Activated CD4-positive, CD25-positive, alpha-beta regulatory T cell treated with anti-CD3 and anti-CD28 coated beads, Interleukin-2, amount 50 U/mL, for 72 hours (primary cell): ENCODE measurements at regions not wholly inside any gene's neighbourhood (a gene's known extent, or its start where the extent isn't known, plus 50 kb on each side); places are given as distances from the start of the nearest gene placed in this dataset.
"Not testable (repeated sequence)": the region's sequence is repeated elsewhere in the genome, so short reads cannot be mapped to it uniquely, and the experiment has no call there.

ENCODE experiments used
- DNase-seq: peaks from one replicate; pipeline ENCODE4 v3.0.0; 2021

DNA sequence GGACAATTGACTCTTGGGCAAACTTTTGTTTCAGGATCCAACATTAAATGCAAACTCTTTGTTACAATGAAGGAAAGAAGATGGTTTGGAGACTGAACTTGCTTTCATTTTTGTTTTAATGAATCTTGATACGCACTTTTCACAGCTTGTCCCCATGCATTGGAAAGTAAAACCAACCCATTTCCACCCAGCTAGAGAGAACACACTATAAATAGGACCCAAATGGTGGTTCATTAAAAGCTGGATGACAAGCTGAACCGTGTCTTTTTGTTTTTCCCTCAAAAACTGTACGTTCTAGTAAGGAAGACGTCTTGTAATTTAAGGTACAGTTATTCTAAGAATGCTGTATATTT, 95.3 kb upstream of the EGFL6 start:
- DNase-seq = no peak

DNA sequence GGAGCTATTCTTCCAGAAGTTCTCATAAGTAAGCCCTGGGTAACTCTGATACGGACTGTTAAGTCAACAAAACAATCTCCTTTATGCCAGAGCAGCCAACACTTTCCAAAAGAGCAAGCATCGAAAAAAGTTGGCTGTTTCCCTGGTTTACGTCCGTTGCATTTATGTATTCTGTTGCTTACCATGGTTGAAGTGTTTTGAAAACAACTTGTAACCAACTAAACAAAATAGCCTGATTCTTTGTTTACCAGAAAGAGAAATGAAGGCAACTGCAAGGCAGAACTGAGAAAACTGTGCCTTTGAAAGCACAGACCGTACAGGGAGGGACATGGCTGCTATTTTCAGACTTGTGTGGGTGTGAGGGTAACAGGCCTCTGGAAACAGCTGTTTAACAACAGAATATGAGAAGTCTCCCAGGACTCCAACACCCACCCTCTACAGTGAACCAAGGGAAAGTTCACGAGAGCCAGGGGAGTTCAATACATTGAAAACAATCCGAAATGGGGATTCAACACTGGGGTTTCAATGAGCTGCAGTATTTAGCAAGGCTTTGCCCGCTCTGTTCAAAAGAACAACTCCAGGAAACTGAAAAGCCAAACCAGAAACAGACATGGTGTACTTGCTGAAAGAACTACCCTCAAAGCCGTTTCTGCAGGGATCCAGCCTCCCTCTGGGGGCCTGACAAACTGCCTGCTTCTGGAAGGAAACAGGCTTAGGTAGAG, 95.8 kb upstream of the EGFL6 start:
- no peak for DNase-seq

DNA sequence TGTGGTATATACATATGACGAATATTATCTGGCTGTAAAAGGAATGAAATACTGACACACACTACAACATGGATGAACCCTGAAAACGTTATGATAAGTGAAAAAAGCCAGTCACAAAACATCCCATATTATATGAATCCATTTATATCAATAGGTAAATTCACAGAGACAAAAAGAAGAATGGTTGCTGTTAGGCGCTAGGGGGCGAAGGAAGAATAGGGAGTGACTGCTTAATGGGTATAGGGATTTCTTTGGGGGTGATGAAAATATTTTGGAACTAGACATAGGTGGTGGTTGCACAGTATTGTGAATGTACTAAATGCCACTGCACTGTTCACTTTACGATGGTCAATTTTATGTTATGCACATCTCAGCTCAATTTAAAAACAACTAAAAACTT, 96.4 kb upstream of the EGFL6 start:
- DNase-seq = no peak

DNA sequence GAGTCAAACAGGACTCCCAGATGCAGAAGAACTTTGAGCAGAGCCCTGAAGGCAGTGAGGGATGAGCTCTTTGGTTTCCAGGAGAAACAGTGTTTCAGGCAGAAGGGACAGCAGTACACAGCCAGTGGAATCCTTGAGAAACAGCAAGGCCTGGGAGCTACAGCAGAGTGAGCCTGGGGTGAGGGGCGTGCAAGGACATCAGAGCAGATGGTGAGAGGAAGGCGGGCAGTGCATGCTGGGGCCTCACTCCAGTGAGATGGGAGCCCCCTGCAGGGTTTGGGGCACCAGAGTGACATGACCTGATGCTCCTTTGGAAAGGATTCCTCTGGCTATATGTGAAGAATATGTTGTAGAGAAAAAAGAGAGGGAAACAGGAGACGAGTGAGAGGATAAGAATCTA, 98.1 kb upstream of the EGFL6 start:
- DNase-seq = no peak

DNA sequence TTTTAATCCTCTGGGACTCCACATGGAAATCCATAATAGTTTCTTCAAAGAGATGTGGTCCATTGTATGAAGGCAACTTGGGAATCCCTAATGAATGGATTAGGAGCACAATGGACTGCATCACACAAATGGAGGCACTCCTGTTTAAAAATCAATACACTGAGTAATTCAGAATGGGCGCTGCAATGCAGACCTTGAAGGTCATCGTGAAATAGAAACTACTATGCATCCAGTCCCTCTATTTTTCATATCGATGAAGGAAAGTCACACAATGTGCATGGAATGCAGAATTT, 98.8 kb upstream of the EGFL6 start:
- DNase-seq = no peak

DNA sequence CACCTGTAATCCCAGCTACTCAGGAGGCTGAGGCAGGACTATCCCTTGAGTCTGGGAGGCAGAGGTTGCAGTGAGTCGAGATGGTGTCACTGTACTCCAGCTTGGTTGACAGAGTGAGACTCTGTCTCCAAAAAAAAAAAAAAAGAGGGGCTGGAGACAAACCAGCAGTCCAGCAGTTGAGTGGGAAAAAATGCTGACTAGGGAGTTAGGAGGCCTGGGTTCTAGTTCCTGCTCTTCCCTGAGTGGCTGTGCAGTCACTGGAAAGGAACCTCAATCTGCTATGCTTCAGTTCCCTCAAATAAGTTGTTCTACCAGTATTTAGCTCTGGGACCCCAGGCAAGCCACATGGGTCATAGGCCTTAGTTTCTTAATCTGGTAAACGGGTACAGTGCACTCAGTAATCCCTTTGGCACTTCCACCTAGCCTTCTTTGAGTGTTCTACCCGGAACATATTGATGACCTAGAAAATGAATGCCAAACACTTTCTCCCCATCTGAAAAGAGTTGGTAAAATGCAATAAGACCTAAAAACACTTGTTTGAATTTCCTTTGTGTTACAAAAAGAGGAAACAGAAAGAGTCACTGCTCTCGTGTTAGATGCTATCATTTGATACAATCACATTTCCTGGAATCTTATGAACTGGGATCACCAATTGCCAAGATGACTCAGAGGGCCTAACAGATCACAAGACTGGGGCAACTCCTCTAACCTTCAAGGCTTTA, 99.3 kb upstream of the EGFL6 start:
- DNase-seq = no peak

DNA sequence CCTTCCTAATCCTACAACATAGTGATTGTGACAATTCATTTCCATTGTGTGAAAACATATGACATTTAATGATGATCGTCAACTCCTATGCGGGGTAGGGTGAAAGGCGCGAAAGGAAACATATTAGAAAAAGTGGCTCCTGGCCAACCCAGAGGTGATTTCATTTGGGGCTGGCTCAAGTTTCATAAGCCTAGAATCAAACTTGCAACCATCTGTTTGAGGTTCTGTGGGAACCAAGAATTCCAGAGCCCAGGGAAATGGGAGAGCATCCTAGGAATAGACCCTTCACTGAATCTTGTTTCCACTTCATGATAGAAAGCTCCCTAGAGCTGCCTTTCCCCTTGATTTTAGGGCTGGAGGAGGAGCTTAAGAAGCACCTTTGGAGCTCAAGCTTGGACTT, 101.3 kb upstream of the EGFL6 start:
- no peak for DNase-seq

DNA sequence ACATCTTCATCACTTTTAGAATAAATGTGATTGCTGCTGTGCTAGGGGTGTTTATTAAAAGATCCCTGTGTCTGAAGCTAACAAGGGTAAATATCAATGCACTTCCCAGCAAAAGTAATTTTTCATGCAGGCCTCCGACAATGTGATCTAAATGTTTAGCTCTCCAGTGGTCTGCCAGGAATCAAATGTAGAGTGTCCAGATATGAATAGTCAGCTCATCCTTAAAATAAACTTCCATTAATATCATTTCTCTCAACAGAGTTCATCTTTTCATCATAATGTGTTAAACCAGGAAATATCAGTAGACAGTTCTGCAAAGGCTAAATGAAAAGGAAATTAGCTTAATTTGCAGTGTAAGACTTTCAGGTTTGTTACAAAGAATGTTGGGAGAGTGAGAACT, 102.2 kb upstream of the EGFL6 start:
- DNase-seq = no peak

DNA sequence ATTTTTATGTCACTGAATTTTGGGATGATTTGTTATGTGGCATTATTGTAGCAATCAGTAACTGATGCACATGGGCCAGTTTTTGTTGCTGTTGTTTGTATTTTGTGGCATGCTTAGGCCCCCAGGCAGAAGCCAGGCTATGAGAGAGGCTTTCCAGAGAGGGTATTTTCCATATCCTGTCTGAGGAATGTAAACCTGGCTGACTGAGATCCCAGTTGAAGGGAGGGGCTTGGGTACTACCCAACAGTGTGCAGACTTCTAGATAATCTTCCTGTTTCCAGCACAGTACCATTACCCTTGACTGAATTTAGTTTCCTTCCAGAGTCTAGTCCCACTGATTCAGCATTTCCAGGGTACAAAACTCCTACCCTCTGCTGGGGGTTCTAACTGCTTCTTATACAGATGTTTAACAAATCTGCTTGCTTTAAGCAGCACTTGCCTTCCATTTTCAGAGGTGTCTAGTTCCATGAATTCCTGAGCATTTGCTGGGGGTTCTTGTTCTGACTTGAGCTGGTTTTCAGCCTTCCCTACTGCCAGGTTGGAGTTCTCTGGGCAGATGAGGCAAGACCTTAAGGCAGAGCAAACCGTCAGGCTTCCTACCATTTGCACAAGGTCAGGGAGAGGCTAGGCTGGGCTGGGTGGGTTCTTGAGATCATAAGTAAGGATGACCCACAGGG, 104.7 kb upstream of the EGFL6 start:
- DNase-seq = no peak

DNA sequence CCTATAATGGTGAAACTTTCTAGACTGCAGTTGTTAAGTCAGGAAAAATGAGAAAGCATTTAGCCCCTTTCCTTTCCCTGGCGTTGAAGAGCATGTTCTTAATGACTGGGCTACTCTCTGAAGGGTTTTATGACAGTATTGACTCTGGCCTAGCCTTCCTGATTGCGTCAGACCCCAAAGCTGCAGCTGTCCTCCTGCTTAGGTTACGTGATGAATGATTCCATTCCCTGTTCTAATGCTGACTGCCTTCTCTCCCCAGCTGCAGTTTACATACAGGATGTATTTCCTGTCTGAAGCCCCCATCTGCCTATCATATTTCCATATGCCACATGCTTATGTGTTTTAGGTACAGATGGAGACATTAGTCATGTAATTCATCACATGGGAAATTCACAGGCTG, 105.8 kb upstream of the EGFL6 start:
- no peak for DNase-seq

DNA sequence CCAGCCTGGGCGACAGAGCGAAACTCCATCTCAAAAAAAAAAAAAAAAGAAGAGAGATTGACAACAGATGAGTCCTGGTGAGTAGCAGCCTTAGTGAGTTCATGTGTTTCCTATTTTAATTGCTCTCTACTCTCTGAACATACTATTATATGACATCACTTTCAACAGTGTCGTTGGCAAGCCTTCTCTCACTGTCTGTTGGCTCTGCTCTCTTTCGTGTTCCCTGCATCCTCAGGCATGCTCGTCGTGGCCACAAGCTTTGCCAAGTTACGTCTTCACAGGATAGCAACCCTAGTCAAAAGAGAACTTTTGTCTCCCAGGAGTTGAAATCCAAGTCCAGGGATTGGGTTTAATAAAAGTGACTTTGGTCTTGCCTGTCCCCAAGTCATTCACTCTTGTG, 117.1 kb upstream of the EGFL6 start:
- DNase-seq = no peak

DNA sequence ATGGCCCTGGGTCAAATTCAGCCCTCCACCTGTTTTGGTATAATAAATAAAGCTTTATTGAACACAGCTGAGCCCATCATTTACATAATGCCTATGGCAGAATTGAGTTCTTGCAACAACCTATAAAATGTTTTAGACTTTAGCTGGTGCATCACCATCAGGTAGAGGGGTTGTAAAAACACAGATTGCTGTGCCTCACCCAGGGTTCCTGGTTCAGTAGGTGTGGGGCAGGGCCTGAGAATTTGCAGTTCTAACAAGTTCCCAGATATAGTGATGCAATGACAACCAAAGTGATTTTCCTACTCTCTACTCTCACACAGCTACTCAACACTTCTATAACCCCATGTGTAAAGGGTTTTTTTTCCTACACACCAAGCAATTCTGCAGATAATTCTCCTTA, 120.0 kb upstream of the EGFL6 start:
- DNase-seq = no peak

DNA sequence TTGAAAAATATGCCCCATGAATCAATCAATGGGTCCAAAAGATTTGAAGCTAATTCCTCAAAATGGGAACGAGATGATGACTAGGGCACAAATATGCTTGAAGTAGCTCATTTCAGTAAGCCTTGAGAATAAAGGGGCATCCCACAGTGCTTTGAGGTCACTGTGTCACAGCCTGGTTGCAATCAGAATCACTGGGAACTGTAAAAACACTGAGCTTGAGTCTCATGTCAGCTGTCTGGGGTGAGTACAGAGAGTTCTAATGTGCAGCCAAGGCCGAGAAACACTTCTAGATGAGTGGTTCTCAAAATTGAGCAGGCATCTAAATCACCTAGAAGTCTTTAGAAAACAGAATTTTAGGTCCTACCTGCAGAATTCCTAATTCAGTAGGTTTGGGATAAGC, 120.5 kb upstream of the EGFL6 start:
- DNase-seq = no peak

DNA sequence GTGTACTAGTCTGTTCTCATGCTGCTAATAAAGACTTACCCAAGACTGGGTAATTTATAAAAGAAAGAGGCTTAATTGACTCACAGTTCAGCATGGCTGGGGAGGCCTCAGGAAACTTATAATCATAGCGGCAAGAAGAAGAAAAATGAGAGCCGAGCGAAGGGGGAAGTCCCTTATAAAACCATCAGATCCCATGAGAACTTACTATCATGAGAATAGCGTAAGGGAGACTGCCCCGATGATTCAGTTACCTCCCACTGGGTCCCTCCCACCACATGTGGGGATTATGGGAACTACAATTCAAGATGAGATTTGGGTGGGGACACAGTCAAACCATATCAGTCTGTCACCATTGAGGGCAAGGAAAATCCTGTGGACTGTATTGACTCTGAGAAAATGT, 121.8 kb upstream of the ATXN3L start:
- not testable (repeated sequence) for DNase-seq

DNA sequence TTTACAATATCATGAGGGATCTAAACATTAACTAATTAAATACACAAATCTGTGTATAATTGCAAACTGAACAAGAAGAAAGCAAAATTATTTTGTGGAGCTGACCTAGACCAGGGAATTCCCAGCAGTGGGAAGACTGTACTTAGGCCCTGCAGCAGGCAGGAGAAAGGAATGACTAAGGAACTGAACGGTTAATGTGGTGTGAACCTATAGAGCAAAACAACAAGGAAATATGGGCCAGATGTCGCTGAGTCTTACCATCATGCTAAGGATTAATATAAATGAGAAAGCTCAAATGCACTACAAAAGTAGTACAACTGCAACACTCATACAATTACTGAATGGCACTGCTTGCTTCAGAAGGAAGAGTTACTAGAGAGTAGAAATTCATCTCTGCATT, 120.3 kb upstream of the ATXN3L start:
- DNase-seq = no peak

DNA sequence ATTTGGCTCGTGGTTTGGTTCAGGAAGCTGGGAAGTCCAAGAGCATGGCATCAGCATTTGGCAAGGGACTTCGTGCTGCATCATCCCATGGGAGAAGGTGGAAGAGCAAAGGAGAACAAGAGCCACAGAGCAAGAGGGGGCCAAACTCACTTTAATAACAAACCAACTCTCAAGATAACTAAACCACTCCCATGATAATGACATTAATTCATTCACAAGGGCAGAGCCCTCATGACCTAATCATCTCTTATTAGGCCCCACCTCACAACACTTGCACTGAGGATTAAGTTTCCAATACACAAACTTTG, 113.4 kb upstream of the ATXN3L start:
- DNase-seq = no peak

DNA sequence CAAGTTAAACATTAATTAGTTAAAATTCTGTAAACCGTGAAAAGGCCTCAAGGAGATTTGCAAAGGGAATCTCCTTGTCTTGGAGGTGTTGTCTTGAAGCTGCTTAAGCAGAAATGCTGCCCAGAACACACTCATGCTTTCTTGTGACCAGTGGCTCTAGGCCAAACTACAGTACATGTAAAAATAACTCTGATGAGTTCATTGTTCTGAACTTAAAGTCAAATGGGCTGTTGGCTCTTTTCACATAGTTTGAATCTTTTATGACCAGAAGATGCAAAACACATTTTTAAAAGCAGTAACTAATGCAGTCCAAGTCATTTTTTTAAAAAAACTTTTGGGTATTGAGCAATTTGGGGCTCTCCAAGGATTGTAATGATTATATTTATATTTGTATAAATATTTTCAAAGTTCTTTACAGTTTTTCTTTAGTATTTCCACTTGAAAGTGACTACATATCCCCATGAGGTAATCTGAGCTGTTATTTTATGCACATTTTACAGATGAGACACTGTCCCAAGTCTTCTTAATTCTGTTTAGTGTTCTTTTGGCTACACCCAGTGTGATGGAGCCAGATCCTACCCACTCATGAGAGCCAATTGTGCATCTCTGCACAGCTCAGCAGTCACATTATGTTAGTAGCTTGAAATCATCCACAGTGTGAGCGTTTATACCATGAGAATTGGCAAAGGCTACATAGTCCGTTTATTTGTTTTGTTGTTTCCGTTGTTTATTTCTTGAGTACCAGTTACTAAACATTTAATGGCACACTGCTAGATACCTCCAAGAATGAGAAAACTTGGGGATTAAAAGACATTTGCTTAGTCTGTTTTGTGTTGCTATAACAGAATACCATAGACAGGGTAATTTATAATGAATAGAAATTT, 112.8 kb upstream of the ATXN3L start:
- no peak for DNase-seq

DNA sequence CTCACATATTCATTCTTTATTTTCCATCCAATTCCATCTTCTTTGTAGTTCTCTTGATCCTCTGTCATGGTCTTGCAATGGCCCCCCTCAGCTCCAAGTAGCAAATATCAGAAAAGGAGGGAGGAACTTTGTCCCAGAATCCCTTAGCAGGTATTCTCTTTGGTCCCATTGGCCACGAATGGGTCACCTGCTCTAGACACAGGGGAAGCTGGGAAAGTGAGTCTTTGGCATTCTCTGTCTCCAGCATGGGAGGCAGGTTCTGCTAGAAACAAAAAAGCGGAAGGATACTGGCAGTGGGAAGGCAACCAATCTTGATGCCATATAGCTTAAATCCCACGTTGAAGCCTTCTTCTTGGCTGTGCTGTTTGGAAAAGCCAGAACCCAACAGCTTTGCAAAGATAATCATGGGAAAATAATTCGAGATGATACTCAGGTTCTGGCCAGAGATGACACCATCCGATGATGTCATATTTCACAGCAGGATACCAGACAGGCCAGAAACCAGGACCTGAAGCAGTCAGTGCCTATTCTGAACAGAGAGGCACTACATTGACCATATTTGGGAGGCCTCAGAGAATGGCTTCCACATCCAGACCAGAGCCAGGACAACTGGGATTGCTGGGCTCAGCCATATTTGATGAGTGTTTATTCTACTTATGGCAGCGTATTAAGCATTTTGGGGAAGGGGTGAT, 110.4 kb upstream of the ATXN3L start:
- DNase-seq = no peak

DNA sequence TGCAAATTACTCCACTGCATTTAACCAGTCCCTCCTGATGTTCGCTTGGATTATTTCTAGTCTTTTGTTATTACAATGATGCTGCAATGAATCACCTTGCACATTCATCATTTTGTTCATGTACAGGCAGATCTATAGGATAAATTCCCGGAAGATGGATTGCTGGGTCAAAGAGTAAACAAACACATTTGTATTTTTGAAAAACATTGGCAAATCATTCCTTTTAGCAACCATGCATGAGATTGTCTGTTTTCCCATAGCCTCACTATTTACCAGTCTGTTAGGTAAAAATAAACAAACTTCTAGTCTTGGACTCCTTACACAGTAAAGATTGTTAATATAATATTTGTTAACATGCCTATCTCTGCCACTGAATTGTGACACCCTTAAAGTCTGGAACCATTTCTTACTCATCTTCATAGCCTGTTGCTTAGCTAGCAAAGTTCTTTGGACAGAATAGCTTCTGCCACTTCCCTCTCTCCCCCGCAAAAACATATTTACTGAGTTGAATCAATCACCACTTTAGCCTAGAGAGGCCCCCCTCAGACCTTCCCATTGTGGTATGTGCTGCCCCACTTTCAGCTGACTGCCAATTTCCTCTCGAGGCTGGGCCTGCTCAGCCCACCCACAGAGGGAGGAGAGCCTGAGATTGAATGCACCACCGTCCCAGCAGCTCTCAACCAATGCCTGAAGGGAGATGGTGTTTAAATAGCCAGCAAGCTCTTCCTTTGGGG, 108.4 kb upstream of the ATXN3L start:
- DNase-seq = no peak

DNA sequence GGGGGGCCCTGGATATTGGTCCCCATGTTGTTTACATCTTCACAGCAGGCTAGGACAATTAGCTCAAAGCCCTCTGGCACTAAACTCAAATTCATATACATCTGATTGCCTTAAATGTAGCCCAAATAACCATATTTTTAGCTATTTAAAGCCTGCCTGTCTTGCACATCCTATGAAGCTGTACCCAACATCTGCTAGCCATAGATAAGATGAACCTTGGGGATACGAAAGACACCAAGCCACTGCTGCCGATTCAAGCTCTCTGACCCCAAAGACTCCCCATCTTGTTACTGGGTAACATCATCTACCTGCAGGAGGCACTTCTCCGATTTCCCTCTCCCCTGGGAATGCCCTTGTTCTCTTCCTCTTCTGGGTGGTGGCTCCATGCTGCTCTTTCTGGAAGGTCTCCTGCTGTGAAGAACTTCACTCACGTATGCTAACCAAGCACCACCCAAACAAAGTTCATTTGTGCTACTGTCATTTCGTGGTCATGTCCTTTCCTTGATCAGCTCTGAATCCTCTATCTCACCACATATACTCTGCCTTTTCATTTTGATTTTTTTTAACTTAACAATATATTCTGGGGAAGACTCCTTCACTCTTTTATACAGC, 107.7 kb upstream of the ATXN3L start:
- no peak for DNase-seq

DNA sequence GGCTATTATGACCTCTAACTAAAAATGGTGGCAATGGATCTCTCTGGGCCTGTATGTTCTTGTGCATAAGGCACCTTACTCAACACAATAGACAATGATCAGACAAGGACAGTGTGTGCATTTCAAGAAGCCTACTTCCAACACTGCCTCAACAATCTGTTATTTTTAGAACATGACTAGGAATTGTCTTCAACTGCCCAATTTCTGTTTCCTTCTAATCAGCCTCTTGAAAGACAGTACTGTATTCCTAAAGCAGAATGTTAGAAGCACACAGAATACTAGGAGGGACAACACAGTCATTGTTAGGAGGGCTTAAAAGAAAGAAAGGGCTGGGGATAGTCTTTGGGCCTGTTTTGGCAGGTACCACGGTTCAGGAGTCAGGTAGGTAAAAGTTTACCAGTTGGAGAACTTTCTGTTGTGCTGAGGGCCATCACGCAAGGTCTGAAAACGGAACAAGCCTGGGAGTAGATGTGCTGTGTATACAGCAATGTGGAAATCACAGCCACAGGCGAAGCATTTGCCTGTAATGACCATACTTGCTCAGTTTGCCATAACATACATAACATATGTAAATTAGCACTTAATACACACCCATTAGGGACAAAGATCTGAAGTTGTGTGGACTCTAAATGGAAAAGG, 100.8 kb upstream of the ATXN3L start:
- no peak for DNase-seq

DNA sequence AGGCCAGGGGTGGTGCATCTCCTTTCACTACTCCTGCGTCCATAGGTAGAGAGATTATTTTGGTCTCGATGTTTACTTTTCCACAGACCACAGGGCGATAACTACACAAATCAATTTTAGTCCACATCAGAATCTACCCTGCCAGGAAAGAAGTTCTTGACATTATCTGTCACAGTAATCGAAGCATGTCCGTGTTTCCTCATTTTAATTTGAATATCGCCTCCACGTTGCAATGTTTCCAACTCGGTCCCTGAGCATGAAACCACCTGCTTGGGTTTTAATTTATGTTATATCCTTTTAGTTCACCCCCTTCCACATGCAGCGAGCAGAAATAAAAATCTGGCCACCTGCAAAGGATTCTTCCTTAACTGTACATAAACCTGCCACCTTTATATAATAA, 100.1 kb upstream of the ATXN3L start:
- DNase-seq = no peak
